ENCODE measurements at regions not wholly inside any gene's neighbourhood (a gene's known extent, or its start where the extent isn't known, plus 50 kb on each side); places are given as distances from the start of the nearest gene placed in this dataset.

GRCh38 chr13:86714495-86714894, 915.3 kb upstream of the SLITRK6 start:
- no peak overlapping the region for H3K27ac ChIP-seq
- WGBS, 2 donors = 65 to 76% methylated on average over 3 of the region's 3 CpGs
- TF ChIP-seq, protein P1, sequence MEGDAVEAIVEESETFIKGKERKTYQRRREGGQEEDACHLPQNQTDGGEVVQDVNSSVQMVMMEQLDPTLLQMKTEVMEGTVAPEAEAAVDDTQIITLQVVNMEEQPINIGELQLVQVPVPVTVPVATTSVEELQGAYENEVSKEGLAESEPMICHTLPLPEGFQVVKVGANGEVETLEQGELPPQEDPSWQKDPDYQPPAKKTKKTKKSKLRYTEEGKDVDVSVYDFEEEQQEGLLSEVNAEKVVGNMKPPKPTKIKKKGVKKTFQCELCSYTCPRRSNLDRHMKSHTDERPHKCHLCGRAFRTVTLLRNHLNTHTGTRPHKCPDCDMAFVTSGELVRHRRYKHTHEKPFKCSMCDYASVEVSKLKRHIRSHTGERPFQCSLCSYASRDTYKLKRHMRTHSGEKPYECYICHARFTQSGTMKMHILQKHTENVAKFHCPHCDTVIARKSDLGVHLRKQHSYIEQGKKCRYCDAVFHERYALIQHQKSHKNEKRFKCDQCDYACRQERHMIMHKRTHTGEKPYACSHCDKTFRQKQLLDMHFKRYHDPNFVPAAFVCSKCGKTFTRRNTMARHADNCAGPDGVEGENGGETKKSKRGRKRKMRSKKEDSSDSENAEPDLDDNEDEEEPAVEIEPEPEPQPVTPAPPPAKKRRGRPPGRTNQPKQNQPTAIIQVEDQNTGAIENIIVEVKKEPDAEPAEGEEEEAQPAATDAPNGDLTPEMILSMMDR (IDR thresholded peaks at IDR 0.05) = no peak
- TF ChIP-seq POLR2A (IDR thresholded peaks at IDR 0.05) = no peak
- no peaks in the 10 kb centered on the region for H3K27me3 ChIP-seq
- no peak overlapping the region for H3K4me3 ChIP-seq
- ATAC-seq (no peak), DNase-seq (no peak)
- H3K36me3 ChIP-seq (replicated peaks in 1 of 2; ENCODE audit: insufficient read depth in 1 of 2, low read depth in 2 of 2) = no peaks in the 10 kb centered on the region
- H3K9me3 ChIP-seq = peaks cover 0 to 4% (median 0%) of the 10 kb centered on the region in 3 donors
- intact Hi-C loops (cut with DNase I) = no loop called here
- no peaks in the 10 kb centered on the region for H3K4me1 ChIP-seq

GRCh38 chr13:86725105-86725504, 925.9 kb upstream of the SLITRK6 start:
- intact Hi-C loops (cut with DNase I) = no loop called here
- no peaks in the 10 kb centered on the region for H3K9me3 ChIP-seq
- no peaks in the 10 kb centered on the region for H3K4me1 ChIP-seq
- no peaks in the 10 kb centered on the region for H3K27me3 ChIP-seq
- no peaks in the 10 kb centered on the region for H3K36me3 ChIP-seq (replicated peaks in 1 of 2; ENCODE audit: insufficient read depth in 1 of 2, low read depth in 2 of 2)
- H3K4me3 ChIP-seq = no peak overlapping the region
- TF ChIP-seq, protein P1 (IDR thresholded peaks at IDR 0.05) = no peak
- TF ChIP-seq POLR2A (IDR thresholded peaks at IDR 0.05) = no peak
- ATAC-seq (no peak), DNase-seq (no peak)
- WGBS, 2 donors = 46 to 49% methylated on average over 3 of the region's 3 CpGs
- no peak overlapping the region for H3K27ac ChIP-seq

DNA sequence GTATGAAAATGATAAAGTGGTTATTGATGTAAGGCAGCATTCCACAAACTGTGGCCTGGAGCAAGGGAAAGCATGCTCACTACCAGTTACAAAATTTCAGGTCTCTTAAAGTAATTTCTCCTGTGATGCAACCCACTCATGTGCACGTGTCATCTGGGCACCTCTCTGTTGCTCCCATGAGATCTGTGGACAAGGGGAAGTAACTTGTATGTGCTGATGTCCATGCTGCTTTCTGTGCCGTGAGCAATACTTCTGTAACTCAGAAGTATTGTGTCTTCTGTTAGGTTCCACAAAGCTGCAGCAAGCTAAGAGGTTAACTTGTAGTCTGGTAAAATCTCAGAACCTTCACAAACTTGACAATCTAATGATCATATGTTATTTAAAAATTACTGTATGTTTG, 930.0 kb upstream of the SLITRK6 start:
- ATAC-seq = no peak
- H3K27ac ChIP-seq = no peak overlapping the region
- H3K27me3 ChIP-seq = no peaks in the 10 kb centered on the region
- intact Hi-C loops (cut with DNase I) = no loop called here
- H3K9me3 ChIP-seq = no peaks in the 10 kb centered on the region
- H3K4me3 ChIP-seq = no peak overlapping the region
- TF ChIP-seq, protein P1 (IDR thresholded peaks at IDR 0.05) = no peak
- TF ChIP-seq POLR2A (IDR thresholded peaks at IDR 0.05) = no peak
- 28 to 39% methylated on average over 2 of the region's 2 CpGs for WGBS, 2 donors
- H3K4me1 ChIP-seq = no peaks in the 10 kb centered on the region
- H3K36me3 ChIP-seq (replicated peaks in 1 of 2; ENCODE audit: insufficient read depth in 1 of 2, low read depth in 2 of 2) = no peaks in the 10 kb centered on the region
- DNase-seq = no peak

DNA sequence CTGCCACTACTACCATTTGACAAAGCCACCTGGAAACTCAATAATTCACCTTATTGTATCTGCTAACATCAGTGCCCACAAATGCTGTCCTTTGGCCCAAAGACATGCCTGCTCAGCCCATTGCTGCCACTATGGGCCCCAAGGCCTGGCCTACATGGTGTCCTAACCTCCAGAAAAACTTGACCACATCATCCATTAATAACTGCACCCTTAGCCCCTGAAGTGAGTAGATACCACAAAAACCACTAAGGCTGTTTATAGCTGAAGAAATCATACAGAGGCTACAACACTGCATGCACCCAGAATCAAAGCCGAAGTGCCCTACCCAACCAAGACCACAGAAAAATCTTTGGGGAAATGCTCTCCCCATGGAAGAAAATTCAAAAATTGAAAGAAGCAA, 932.8 kb upstream of the SLITRK6 start:
- TF ChIP-seq, protein P1 (IDR thresholded peaks at IDR 0.05) = no peak
- no peak for TF ChIP-seq POLR2A (IDR thresholded peaks at IDR 0.05)
- no peak overlapping the region for H3K4me3 ChIP-seq
- no peaks in the 10 kb centered on the region for H3K9me3 ChIP-seq
- intact Hi-C loops (cut with DNase I) = no loop called here
- no peaks in the 10 kb centered on the region for H3K4me1 ChIP-seq
- H3K36me3 ChIP-seq (replicated peaks in 1 of 2; ENCODE audit: insufficient read depth in 1 of 2, low read depth in 2 of 2) = no peaks in the 10 kb centered on the region
- ATAC-seq (no peak), DNase-seq (no peak)
- H3K27me3 ChIP-seq = no peaks in the 10 kb centered on the region
- WGBS, 2 donors = 65 to 74% methylated on average over 1 of the region's 1 CpG
- no peak overlapping the region for H3K27ac ChIP-seq

- H3K4me1 ChIP-seq = no peaks in the 10 kb centered on the region
- H3K4me3 ChIP-seq = no peak overlapping the region
- intact Hi-C loops (cut with DNase I) = no loop called here
- DNase-seq (no peak), ATAC-seq (no peak)
- TF ChIP-seq, protein P1 (IDR thresholded peaks at IDR 0.05) = no peak
- no peak for TF ChIP-seq POLR2A (IDR thresholded peaks at IDR 0.05)
- H3K36me3 ChIP-seq (replicated peaks in 1 of 2; ENCODE audit: insufficient read depth in 1 of 2, low read depth in 2 of 2) = no peaks in the 10 kb centered on the region
- no peak overlapping the region for H3K27ac ChIP-seq
- 25 to 29% methylated on average over 1 of the region's 1 CpG for WGBS, 2 donors
- H3K27me3 ChIP-seq = no peaks in the 10 kb centered on the region
- H3K9me3 ChIP-seq = no peaks in the 10 kb centered on the region
Observed at GRCh38 chr13:86737334-86737932, 933.7 kb upstream of the SLITRK5 start.

All from body of pancreas (tissue), 4 donors.